Ascending aorta (tissue), 2 donors: ENCODE measurements at regions not wholly inside any gene's neighbourhood (a gene's known extent, or its start where the extent isn't known, plus 50 kb on each side); places are given as distances from the start of the nearest gene placed in this dataset.
A peak's percentile ranks its signal among the peaks of the same experiment; 100 is the strongest.
"Not testable (repeated sequence)": the region's sequence is repeated elsewhere in the genome, so short reads cannot be mapped to it uniquely, and the experiment has no call there.

Source experiments
- DNase-seq, 2 donors: peaks; one replicate each; pipeline ENCODE4 v3.0.0-alpha.2; 2019; ENCODE audit warnings: low spot score in 2 of 2
- H3K27ac ChIP-seq, 2 donors: fragments of 200-600 bp; sonication (generic); one replicate each; pipeline ENCODE4 v1.5.1; 2016 to 2017; ENCODE audit warnings: mild to moderate bottlenecking in 1 of 2
- H3K27me3 ChIP-seq: fragments of 200-600 bp; sonication (generic); one replicate; pipeline ENCODE4 v1.5.1; 2017
- H3K36me3 ChIP-seq, 2 donors: fragments of 200-600 bp; sonication (generic); one replicate each; pipeline ENCODE4 v1.5.1; 2016
- H3K4me1 ChIP-seq, 2 donors: fragments of 200-600 bp; sonication (generic); one replicate each; pipeline ENCODE4 v1.5.1; 2016 to 2017; ENCODE audit warnings: mild to moderate bottlenecking in 1 of 2
- H3K4me3 ChIP-seq, 2 donors: fragments of 200-600 bp; sonication (generic); one replicate each; pipeline ENCODE4 v1.5.1; 2016 to 2017; ENCODE audit warnings: mild to moderate bottlenecking in 1 of 2
- H3K9me3 ChIP-seq, 2 donors: fragments of 200-600 bp; sonication (generic); one replicate each; pipeline ENCODE4 v1.5.1; 2016
- intact Hi-C: fragments of 100-400 bp; cut with DNase I; formaldehyde crosslinking; loops from one replicate; pipeline ENCODE4 v1.15.1; 2023
- TF ChIP-seq, protein P1 (sequence below), 3 experiments: fragments of 200-600 bp in 2 of 3; fragments of 450-650 bp in 1 of 3; sonication (generic) in 2 of 3; IDR thresholded peaks; one replicate each; pipeline ENCODE4 v1.5.1; 2016 to 2019; ENCODE audit warnings: antibody characterized with exemption in 3 of 3, mild to moderate bottlenecking in 1 of 3, moderate library complexity in 1 of 3

DNA sequence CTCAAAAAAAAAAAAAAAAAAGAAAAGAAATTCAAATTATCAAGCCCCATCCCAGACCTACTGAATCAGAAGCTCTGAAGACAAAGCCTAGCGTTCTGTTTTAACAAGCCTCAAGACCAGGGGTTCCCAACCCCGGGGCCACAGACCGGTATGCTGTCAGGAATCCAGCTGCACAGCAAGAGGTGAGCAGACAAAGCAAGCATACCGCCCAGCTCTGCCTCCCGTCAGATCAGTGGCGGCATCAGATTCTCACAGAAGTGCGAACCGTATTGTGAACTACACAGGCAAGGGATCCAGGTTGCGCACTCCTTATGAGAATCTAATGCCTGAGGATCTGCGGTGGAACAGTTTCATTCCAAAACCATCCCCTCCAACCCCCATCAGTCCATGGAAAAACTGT is 57.8 kb upstream of the RASAL2 start:
- DNase-seq, result no peak
- Histone ChIP-seq H3K36me3 (no peaks in the 10 kb centered on the region), H3K9me3 (no peaks in the 10 kb centered on the region), H3K4me3 (no peak overlapping the region), H3K27ac (no peak overlapping the region), H3K27me3 (no peaks in the 10 kb centered on the region), H3K4me1 (no peaks in the 10 kb centered on the region)
- intact Hi-C loops, result loop anchor here (2.0 kb wide), 1 partner anchor 51 kb away; no protein-coding TSS in a partner anchor
- TF ChIP-seq, protein P1, sequence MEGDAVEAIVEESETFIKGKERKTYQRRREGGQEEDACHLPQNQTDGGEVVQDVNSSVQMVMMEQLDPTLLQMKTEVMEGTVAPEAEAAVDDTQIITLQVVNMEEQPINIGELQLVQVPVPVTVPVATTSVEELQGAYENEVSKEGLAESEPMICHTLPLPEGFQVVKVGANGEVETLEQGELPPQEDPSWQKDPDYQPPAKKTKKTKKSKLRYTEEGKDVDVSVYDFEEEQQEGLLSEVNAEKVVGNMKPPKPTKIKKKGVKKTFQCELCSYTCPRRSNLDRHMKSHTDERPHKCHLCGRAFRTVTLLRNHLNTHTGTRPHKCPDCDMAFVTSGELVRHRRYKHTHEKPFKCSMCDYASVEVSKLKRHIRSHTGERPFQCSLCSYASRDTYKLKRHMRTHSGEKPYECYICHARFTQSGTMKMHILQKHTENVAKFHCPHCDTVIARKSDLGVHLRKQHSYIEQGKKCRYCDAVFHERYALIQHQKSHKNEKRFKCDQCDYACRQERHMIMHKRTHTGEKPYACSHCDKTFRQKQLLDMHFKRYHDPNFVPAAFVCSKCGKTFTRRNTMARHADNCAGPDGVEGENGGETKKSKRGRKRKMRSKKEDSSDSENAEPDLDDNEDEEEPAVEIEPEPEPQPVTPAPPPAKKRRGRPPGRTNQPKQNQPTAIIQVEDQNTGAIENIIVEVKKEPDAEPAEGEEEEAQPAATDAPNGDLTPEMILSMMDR (IDR thresholded peaks at IDR 0.05), result no peak

DNA sequence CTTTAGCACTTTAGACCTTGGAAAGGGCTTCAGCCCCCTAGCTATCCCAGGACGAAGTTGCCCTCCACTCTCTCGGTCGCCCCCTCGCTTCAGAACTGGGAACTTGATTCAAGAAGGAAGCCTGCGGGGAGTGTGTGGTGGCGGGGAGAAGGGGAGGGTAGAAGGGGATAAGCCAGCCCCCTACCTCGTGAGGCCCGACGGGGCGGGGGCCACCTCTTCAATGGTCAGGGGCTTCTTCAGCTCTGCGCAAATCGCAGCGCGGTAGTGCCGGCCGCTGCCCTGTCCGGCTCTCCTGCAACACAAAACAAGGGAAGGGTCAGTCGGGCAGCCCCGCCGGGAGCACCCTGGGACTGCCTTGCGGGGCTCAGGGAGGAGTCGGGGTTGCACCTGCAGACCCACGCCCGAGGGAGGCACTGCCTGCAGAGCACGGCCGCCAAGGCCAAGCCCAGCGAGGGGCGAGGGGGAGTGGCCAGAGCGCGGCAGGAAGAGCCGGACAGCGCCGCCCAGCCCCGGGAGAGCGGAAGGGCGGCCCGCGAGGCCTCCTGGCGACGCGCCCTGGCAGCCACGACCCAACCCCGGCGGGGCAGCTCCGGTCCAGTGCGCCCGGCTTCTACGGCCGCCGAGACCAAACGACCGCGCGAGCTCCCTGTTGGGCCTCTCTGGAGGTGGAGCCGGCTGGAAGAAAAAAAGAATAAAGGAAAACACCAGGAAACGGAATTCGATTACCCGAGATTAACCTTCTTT is 56.2 kb upstream of the RASAL2 start:
- Histone ChIP-seq H3K4me3 (peak overlapping the region; percentile 72 to 79), H3K36me3 (no peaks in the 10 kb centered on the region), H3K9me3 (no peaks in the 10 kb centered on the region), H3K27me3 (no peaks in the 10 kb centered on the region), H3K27ac (peak overlapping the region; percentile 66 to 68), H3K4me1 (no peaks in the 10 kb centered on the region)
- TF ChIP-seq, protein P1 (IDR thresholded peaks at IDR 0.05), result peak in 2 of 3 experiments; percentile 24 to 44
- intact Hi-C loops, result loop anchor here (2.0 kb wide), 1 partner anchor 53 kb away; no protein-coding TSS in a partner anchor
- DNase-seq, result peak in 1 of 2 donors; percentile 90

DNA sequence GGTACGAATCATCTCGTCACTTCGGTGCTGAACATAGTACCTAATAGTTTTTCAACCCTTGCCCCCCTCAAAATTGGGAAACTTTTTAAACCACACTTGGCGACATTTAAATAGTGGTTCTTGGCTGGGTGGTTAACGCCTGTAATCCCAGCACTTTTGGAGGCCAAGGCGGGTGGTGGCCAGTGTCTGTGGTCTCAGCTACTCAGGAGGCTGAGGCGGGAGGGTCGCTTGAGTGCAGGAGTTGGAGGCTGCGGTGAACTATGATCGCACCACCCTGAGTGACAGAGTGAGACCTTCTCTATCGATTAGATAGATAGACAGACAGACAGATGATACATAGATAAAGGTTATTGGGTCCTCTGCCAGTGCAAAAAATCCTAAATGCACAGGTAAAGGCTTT is 55.5 kb upstream of the RASAL2 start:
- Histone ChIP-seq H3K36me3 (no peaks in the 10 kb centered on the region), H3K4me1 (no peaks in the 10 kb centered on the region), H3K27ac (peak overlapping the region; percentile 66 to 68), H3K27me3 (no peaks in the 10 kb centered on the region), H3K9me3 (no peaks in the 10 kb centered on the region), H3K4me3 (peak overlapping the region; percentile 72 to 79)
- intact Hi-C loops, result no loop called here
- DNase-seq, result no peak
- TF ChIP-seq, protein P1 (IDR thresholded peaks at IDR 0.05), result no peak

DNA sequence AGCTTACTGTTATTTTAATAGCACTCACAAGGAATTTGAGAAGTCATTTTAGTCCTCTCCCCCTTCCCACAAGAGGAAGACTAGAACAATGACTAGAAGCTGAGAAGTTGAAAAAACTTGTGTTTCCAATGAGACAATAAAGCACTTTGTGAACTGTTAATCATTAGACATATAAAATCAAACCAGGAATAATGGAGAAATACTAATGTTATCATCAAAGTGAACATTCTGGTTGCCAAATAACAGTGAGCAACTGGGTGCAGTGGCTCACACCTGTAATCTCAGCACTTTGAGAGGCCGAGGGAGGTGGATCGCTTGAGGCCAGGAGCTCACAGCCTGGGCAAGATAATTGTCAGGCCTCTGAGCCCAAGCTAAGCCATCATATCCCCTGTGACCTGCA is 54.0 kb upstream of the RASAL2 start:
- TF ChIP-seq, protein P1 (IDR thresholded peaks at IDR 0.05), result no peak
- Histone ChIP-seq H3K27me3 (no peaks in the 10 kb centered on the region), H3K4me3 (no peak overlapping the region), H3K27ac (no peak overlapping the region), H3K9me3 (no peaks in the 10 kb centered on the region), H3K36me3 (no peaks in the 10 kb centered on the region), H3K4me1 (no peaks in the 10 kb centered on the region)
- intact Hi-C loops, result no loop called here
- no peak for DNase-seq

DNA sequence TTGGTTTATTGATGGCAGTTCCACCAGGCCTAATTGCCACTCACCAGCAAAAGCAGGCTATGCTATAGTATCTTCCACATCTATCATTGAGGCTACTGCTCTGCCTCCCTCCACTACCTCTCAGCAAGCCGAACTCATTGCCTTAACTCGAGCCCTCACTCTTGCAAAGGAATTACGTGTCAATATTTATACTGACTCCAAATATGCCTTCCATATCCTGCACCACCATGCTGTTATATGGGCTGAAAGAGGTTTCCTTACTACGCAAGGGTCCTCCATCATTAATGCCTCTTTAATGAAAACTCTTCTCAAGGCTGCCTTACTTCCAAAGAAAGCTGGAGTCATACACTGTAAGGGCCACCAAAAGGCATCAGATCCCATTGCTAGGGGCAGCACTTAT is 50.0 kb upstream of the RASAL2 start:
- H3K9me3 ChIP-seq, intact Hi-C loops, H3K4me3 ChIP-seq, DNase-seq, H3K27me3 ChIP-seq, H3K27ac ChIP-seq, H3K4me1 ChIP-seq, H3K36me3 ChIP-seq: not testable (repeated sequence)
